ENCODE measurements at regions not wholly inside any gene's neighbourhood (a gene's known extent, or its start where the extent isn't known, plus 50 kb on each side); places are given as distances from the start of the nearest gene placed in this dataset.

DNA sequence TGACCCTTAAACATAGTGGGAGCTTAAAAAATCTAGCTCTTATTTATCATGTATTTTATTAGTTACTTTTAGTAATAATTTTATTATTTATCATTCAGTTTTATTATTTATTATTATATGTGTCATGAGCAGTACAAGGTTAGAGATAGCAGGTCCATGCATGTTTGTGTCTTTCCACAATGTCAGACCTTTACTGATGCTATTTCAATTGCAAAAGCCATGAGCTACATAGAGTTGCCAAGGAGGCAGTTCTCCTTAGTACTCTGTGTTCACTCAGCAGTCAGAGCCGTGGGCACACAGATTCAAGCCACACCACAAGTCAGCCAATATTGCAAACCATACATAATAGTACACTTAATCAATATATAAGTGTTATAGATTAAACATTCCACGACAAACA is 157.9 kb upstream of the NTRK2 start:
- peaks cover 4% of the 10 kb centered on the region for H3K27me3 ChIP-seq (ENCODE audit: insufficient read depth, poor library complexity, severe bottlenecking)
- no peak overlapping the region for H3K27ac ChIP-seq (replicated peaks)
- TF ChIP-seq, protein P1, sequence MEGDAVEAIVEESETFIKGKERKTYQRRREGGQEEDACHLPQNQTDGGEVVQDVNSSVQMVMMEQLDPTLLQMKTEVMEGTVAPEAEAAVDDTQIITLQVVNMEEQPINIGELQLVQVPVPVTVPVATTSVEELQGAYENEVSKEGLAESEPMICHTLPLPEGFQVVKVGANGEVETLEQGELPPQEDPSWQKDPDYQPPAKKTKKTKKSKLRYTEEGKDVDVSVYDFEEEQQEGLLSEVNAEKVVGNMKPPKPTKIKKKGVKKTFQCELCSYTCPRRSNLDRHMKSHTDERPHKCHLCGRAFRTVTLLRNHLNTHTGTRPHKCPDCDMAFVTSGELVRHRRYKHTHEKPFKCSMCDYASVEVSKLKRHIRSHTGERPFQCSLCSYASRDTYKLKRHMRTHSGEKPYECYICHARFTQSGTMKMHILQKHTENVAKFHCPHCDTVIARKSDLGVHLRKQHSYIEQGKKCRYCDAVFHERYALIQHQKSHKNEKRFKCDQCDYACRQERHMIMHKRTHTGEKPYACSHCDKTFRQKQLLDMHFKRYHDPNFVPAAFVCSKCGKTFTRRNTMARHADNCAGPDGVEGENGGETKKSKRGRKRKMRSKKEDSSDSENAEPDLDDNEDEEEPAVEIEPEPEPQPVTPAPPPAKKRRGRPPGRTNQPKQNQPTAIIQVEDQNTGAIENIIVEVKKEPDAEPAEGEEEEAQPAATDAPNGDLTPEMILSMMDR (IDR thresholded peaks at IDR 0.05; ENCODE audit: insufficient read depth, low read length) = no peak
- TF ChIP-seq SPI1 (IDR thresholded peaks at IDR 0.05; ENCODE audit: borderline replicate concordance, low read depth) (no peak), GABPA (IDR thresholded peaks at IDR 0.05; ENCODE audit: low read depth) (no peak), POLR2AphosphoS5 (IDR thresholded peaks at IDR 0.05; ENCODE audit: low read depth) (no peak)
- TF ChIP-seq, protein P2, sequence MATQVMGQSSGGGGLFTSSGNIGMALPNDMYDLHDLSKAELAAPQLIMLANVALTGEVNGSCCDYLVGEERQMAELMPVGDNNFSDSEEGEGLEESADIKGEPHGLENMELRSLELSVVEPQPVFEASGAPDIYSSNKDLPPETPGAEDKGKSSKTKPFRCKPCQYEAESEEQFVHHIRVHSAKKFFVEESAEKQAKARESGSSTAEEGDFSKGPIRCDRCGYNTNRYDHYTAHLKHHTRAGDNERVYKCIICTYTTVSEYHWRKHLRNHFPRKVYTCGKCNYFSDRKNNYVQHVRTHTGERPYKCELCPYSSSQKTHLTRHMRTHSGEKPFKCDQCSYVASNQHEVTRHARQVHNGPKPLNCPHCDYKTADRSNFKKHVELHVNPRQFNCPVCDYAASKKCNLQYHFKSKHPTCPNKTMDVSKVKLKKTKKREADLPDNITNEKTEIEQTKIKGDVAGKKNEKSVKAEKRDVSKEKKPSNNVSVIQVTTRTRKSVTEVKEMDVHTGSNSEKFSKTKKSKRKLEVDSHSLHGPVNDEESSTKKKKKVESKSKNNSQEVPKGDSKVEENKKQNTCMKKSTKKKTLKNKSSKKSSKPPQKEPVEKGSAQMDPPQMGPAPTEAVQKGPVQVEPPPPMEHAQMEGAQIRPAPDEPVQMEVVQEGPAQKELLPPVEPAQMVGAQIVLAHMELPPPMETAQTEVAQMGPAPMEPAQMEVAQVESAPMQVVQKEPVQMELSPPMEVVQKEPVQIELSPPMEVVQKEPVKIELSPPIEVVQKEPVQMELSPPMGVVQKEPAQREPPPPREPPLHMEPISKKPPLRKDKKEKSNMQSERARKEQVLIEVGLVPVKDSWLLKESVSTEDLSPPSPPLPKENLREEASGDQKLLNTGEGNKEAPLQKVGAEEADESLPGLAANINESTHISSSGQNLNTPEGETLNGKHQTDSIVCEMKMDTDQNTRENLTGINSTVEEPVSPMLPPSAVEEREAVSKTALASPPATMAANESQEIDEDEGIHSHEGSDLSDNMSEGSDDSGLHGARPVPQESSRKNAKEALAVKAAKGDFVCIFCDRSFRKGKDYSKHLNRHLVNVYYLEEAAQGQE (IDR thresholded peaks at IDR 0.05; ENCODE audit: insufficient replicate concordance, low read depth) = no peak
- DNase-seq (ENCODE audit: low read depth in 1 of 2, low spot score in 1 of 2) = no peak
- no peak overlapping the region for H3K4me3 ChIP-seq (replicated peaks; ENCODE audit: insufficient read depth, low read length)

DNA sequence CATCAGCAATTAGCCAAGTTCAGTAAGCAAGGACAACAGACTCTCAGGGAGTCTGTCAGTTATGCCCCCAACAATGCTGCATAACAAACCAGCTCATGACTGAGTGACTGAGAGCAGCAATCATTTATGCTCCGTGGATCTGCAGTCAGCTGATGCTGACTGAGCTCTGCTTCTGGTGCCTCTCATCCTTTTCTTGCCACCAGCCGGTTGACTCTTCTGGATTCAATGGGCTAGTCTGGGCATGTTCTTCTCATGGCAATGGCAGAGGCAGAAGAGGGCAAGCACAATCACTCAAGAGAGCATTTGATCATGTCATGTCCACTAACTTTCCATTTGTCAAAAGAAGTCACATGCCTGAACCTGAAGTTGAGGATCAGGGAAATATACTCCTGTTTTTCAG is 157.0 kb upstream of the NTRK2 start:
- TF ChIP-seq, protein P1 (IDR thresholded peaks at IDR 0.05; ENCODE audit: insufficient read depth, low read length) = no peak
- TF ChIP-seq GABPA (IDR thresholded peaks at IDR 0.05; ENCODE audit: low read depth) (no peak), POLR2AphosphoS5 (IDR thresholded peaks at IDR 0.05; ENCODE audit: low read depth) (no peak), SPI1 (IDR thresholded peaks at IDR 0.05; ENCODE audit: borderline replicate concordance, low read depth) (no peak)
- TF ChIP-seq, protein P2 (IDR thresholded peaks at IDR 0.05; ENCODE audit: insufficient replicate concordance, low read depth) = no peak
- Histone ChIP-seq H3K27me3 (ENCODE audit: insufficient read depth, poor library complexity, severe bottlenecking) (peaks cover 4% of the 10 kb centered on the region), H3K4me3 (replicated peaks; ENCODE audit: insufficient read depth, low read length) (no peak overlapping the region), H3K27ac (replicated peaks) (no peak overlapping the region)
- DNase-seq (ENCODE audit: low read depth in 1 of 2, low spot score in 1 of 2) = no peak

DNA sequence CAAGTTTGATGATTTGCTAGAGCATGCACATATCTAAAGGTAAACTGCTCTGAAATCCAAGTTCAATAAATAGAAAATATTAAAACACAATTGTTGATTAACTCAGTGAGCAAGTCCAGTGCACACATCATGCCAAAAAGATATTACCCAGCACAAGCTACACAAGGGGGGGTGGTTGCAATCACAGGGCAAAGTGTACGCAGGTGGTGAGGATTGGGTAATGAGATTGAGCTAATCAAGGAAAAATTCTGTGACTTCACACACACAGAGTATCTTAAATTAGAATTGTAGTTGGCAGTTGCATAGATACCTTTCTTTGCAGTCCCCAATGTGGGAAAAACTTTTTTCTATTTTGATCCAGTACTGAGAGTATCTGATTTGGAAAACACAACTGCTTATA is 156.1 kb upstream of the NTRK2 start:
- DNase-seq (ENCODE audit: low read depth in 1 of 2, low spot score in 1 of 2) = no peak
- peaks cover 4% of the 10 kb centered on the region for H3K27me3 ChIP-seq (ENCODE audit: insufficient read depth, poor library complexity, severe bottlenecking)

More for the DNA sequence above, 156.1 kb upstream of the NTRK2 start:
- H3K27ac ChIP-seq (replicated peaks) = no peak overlapping the region
- no peak overlapping the region for H3K4me3 ChIP-seq (replicated peaks; ENCODE audit: insufficient read depth, low read length)
- TF ChIP-seq, protein P1 (IDR thresholded peaks at IDR 0.05; ENCODE audit: insufficient read depth, low read length) = no peak
- no peak for TF ChIP-seq POLR2AphosphoS5 (IDR thresholded peaks at IDR 0.05; ENCODE audit: low read depth)
- TF ChIP-seq SPI1 (IDR thresholded peaks at IDR 0.05; ENCODE audit: borderline replicate concordance, low read depth) = no peak
- TF ChIP-seq, protein P2 (IDR thresholded peaks at IDR 0.05; ENCODE audit: insufficient replicate concordance, low read depth) = no peak
- TF ChIP-seq GABPA (IDR thresholded peaks at IDR 0.05; ENCODE audit: low read depth) = no peak

All from HL-60 (cell line).